Neural progenitor cell (in vitro differentiated cells): ENCODE measurements at regions not wholly inside any gene's neighbourhood (a gene's known extent, or its start where the extent isn't known, plus 50 kb on each side); places are given as distances from the start of the nearest gene placed in this dataset.
A peak's percentile ranks its signal among the peaks of the same experiment; 100 is the strongest.

Source experiments
- DNase-seq: peaks from one replicate; pipeline ENCODE4 v3.0.0-alpha.2; 2016; ENCODE audit warnings: low spot score
- H2AFZ ChIP-seq: fragments of 200-600 bp; sonication (generic); replicated peaks from 2 replicates; pipeline ENCODE4 v1.6.1; 2016; ENCODE audit warnings: antibody characterized with exemption
- H3F3A ChIP-seq: fragments of 200-600 bp; sonication (generic); 2 replicates; pipeline ENCODE4 v1.6.1; 2016; ENCODE audit warnings: antibody characterized with exemption, low read depth
- H3K27ac ChIP-seq: fragments of 200-600 bp; sonication (generic); 2 replicates; pipeline ENCODE4 v1.5.1; 2016; ENCODE audit warnings: mild to moderate bottlenecking
- H3K27me3 ChIP-seq: fragments of 200-600 bp; sonication (generic); 2 replicates; pipeline ENCODE4 v1.6.1; 2016; ENCODE audit warnings: mild to moderate bottlenecking, moderate library complexity
- H3K36me3 ChIP-seq: fragments of 200-600 bp; sonication (generic); 2 replicates; pipeline ENCODE4 v1.5.1; 2016
- H3K4me1 ChIP-seq: fragments of 200-600 bp; sonication (generic); 2 replicates; pipeline ENCODE4 v1.6.1; 2016; ENCODE audit warnings: mixed run types
- H3K4me2 ChIP-seq: fragments of 200-600 bp; sonication (generic); 2 replicates; pipeline ENCODE4 v1.6.1; 2016
- H3K4me3 ChIP-seq: fragments of 200-600 bp; sonication (generic); 2 replicates; pipeline ENCODE4 v1.5.1; 2016
- H3K79me2 ChIP-seq: fragments of 200-600 bp; sonication (generic); 2 replicates; pipeline ENCODE4 v1.6.1; 2016; ENCODE audit warnings: low read depth
- H3K9ac ChIP-seq: fragments of 200-600 bp; sonication (generic); 2 replicates; pipeline ENCODE4 v1.6.1; 2016
- H3K9me3 ChIP-seq: fragments of 200-600 bp; sonication (generic); 2 replicates; pipeline ENCODE4 v1.5.1; 2016; ENCODE audit warnings: low read depth
- H4K20me1 ChIP-seq: fragments of 200-600 bp; sonication (generic); 2 replicates; pipeline ENCODE4 v1.6.1; 2016; ENCODE audit warnings: low read depth
- H3K27ac Mint-ChIP-seq: 3 replicates; pipeline ENCODE4 v1.8.0; 2021; ENCODE audit warnings: mixed read lengths
- H3K27me3 Mint-ChIP-seq: 2 replicates; pipeline ENCODE4 v1.8.0; 2022; ENCODE audit warnings: low read depth, mild to moderate bottlenecking, inconsistent platforms, moderate library complexity, mixed read lengths; ENCODE audit not compliant: insufficient read depth
- H3K36me3 Mint-ChIP-seq: 3 replicates; pipeline ENCODE4 v1.8.0; 2021; ENCODE audit warnings: mixed read lengths
- H3K4me1 Mint-ChIP-seq: 3 replicates; pipeline ENCODE4 v1.8.0; 2021; ENCODE audit warnings: mixed read lengths
- H3K4me3 Mint-ChIP-seq: 3 replicates; pipeline ENCODE4 v1.8.0; 2021; ENCODE audit warnings: mild to moderate bottlenecking, moderate library complexity, mixed read lengths
- H3K9me3 Mint-ChIP-seq: 3 replicates; pipeline ENCODE4 v1.8.0; 2020; ENCODE audit warnings: mixed read lengths
- EZH2 ChIP-seq: fragments of 200-600 bp; sonication (generic); IDR thresholded peaks from 2 replicates; pipeline ENCODE4 v1.6.1; 2017; ENCODE audit warnings: antibody characterized with exemption, mild to moderate bottlenecking, moderate library complexity
- EZH2phosphoT487 ChIP-seq: fragments of 200-600 bp; sonication (generic); IDR thresholded peaks from 2 replicates; pipeline ENCODE4 v1.6.1; 2017; ENCODE audit warnings: antibody characterized with exemption
- TF ChIP-seq, protein P1 (sequence below): fragments of 200-600 bp; sonication (generic); IDR thresholded peaks from 2 replicates; pipeline ENCODE4 v1.5.1; 2017; ENCODE audit warnings: antibody characterized with exemption, mild to moderate bottlenecking

DNA sequence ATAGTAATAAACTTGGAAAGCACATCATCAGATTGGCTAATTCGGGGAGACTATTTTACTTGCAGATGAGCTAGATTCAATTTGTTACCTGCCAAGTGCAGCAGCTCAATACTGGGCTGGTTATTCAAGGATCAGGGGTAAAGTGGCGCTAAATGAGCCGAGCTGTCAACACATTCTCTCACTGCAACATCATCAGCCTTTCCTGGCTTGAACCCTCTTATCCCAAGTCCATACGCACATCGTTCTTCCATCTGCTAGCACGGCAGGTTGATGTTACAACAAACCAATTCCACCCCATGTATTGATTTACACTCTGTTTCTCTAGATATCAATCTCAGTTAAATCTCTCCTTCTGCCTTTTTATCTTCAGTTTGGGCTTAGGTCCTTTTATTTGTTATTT lies 2101.5 kb upstream of the AGA start:
- TF ChIP-seq EZH2phosphoT487, result no peak
- Histone ChIP-seq H3K9me3 (no peaks in the 10 kb centered on the region), H3K4me2 (no peak overlapping the region), H4K20me1 (no peaks in the 10 kb centered on the region), H3K4me3 (no peak overlapping the region), H2AFZ (no peak overlapping the region), H3K79me2 (no peaks in the 10 kb centered on the region), H3K27ac (no peak overlapping the region), H3K4me1 (no peaks in the 10 kb centered on the region), H3K9ac (no peak overlapping the region), H3K36me3 (no peaks in the 10 kb centered on the region), H3K27me3 (no peaks in the 10 kb centered on the region), H3F3A (no peaks in the 10 kb centered on the region)
- H3K36me3 Mint-ChIP-seq, result no peaks in the 10 kb centered on the region
- peaks cover 4% of the 10 kb centered on the region for H3K9me3 Mint-ChIP-seq
- no peak overlapping the region for H3K4me3 Mint-ChIP-seq
- H3K27ac Mint-ChIP-seq, result no peak overlapping the region
- no peak for DNase-seq
- peaks cover 3% of the 10 kb centered on the region for H3K27me3 Mint-ChIP-seq
- H3K4me1 Mint-ChIP-seq, result no peaks in the 10 kb centered on the region

DNA sequence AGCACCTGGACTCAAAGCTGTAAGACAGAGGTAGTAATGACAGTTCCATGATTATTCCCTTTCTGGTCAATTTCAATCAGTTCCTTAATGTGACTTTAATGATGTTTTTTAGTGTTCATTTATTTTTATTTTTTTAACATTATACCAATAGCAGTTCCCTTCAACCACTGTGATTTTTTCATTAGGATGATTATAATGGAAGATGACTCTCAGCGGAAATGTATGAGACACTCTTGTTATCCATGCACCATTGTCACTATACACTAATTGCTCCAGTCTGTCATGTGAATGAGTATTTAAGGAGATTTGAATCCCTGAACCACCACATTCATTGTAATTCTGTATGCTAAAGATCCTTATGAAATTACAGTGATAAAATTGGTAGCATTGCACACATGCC lies 2102.3 kb upstream of the AGA start:
- H3K9me3 ChIP-seq, result no peaks in the 10 kb centered on the region
- H3K27ac ChIP-seq, result no peak overlapping the region
- no peaks in the 10 kb centered on the region for H3K4me1 ChIP-seq
- no peak overlapping the region for H3K9ac ChIP-seq
- H4K20me1 ChIP-seq, result no peaks in the 10 kb centered on the region
- Mint-ChIP-seq H3K4me1 (no peaks in the 10 kb centered on the region), H3K36me3 (no peaks in the 10 kb centered on the region), H3K4me3 (no peak overlapping the region), H3K9me3 (peaks cover 4% of the 10 kb centered on the region), H3K27ac (no peak overlapping the region), H3K27me3 (peaks cover 3% of the 10 kb centered on the region)
- H3K27me3 ChIP-seq, result no peaks in the 10 kb centered on the region
- TF ChIP-seq, protein P1, sequence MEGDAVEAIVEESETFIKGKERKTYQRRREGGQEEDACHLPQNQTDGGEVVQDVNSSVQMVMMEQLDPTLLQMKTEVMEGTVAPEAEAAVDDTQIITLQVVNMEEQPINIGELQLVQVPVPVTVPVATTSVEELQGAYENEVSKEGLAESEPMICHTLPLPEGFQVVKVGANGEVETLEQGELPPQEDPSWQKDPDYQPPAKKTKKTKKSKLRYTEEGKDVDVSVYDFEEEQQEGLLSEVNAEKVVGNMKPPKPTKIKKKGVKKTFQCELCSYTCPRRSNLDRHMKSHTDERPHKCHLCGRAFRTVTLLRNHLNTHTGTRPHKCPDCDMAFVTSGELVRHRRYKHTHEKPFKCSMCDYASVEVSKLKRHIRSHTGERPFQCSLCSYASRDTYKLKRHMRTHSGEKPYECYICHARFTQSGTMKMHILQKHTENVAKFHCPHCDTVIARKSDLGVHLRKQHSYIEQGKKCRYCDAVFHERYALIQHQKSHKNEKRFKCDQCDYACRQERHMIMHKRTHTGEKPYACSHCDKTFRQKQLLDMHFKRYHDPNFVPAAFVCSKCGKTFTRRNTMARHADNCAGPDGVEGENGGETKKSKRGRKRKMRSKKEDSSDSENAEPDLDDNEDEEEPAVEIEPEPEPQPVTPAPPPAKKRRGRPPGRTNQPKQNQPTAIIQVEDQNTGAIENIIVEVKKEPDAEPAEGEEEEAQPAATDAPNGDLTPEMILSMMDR, result no peak
- TF ChIP-seq EZH2 (no peak), EZH2phosphoT487 (no peak)
- no peak overlapping the region for H3K4me3 ChIP-seq
- no peak overlapping the region for H3K4me2 ChIP-seq
- no peaks in the 10 kb centered on the region for H3K79me2 ChIP-seq
- no peak overlapping the region for H2AFZ ChIP-seq
- H3K36me3 ChIP-seq, result no peaks in the 10 kb centered on the region
- DNase-seq, result no peak
- no peaks in the 10 kb centered on the region for H3F3A ChIP-seq

DNA sequence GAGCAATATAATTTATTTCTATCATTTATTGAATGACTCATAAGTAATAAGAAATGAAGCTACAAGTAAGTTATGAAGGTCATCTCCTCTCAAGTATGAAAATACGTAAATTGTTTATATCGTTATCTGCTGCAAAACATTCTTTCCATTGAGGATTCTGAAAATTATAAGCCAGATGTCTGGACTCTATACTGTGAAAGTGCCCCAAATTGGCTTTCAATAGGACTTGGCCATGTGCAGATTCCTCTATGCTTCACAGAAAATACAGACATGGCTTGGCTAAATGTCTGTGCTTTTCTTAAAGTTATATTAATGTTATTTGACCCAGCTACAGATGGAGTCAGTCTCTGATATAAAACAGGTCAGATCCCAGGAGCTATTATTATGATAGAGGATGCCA lies 2109.9 kb upstream of the AGA start:
- no peaks in the 10 kb centered on the region for H3K79me2 ChIP-seq
- H3K27ac ChIP-seq, result no peak overlapping the region
- no peaks in the 10 kb centered on the region for H4K20me1 ChIP-seq
- TF ChIP-seq EZH2 (no peak), EZH2phosphoT487 (no peak)
- TF ChIP-seq, protein P1, result no peak
- peaks cover 4% of the 10 kb centered on the region for H3K9me3 Mint-ChIP-seq
- no peak overlapping the region for H3K4me2 ChIP-seq
- no peaks in the 10 kb centered on the region for H3K36me3 ChIP-seq
- no peaks in the 10 kb centered on the region for H3F3A ChIP-seq
- H3K9ac ChIP-seq, result no peak overlapping the region
- no peaks in the 10 kb centered on the region for H3K27me3 ChIP-seq
- H3K4me1 Mint-ChIP-seq, result no peaks in the 10 kb centered on the region
- H3K4me3 Mint-ChIP-seq, result no peak overlapping the region
- no peak overlapping the region for H2AFZ ChIP-seq
- H3K9me3 ChIP-seq, result no peaks in the 10 kb centered on the region
- H3K4me1 ChIP-seq, result no peaks in the 10 kb centered on the region
- H3K27ac Mint-ChIP-seq, result no peak overlapping the region
- no peaks in the 10 kb centered on the region for H3K36me3 Mint-ChIP-seq
- DNase-seq, result no peak
- H3K27me3 Mint-ChIP-seq, result peaks cover 2% of the 10 kb centered on the region
- H3K4me3 ChIP-seq, result no peak overlapping the region

DNA sequence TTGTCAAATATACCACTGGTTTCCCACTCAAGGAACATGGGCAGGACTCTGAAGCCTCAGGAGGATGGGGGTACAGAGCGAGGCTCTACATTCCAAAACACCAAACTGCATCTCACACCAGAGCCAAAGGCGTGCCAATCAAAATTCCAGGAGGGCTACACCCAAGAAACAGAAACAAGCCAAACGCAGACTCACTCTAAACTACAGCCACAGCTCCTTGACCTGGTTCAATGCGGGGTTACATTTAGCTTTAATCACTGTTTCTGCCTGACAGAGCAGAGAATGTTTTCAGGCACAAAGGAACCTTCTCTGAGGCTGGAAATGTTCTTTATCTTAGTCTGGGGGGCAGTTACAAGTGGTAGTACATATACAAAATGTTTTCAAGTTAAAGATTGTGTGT lies 2121.5 kb upstream of the AGA start:
- H2AFZ ChIP-seq, result no peak overlapping the region
- H3K9me3 ChIP-seq, result peaks cover 11% of the 10 kb centered on the region
- H3K4me2 ChIP-seq, result no peak overlapping the region
- Mint-ChIP-seq H3K9me3 (peaks cover 14% of the 10 kb centered on the region), H3K4me3 (no peak overlapping the region), H3K4me1 (peaks cover 4% of the 10 kb centered on the region), H3K36me3 (peaks cover 2% of the 10 kb centered on the region), H3K27me3 (no peaks in the 10 kb centered on the region), H3K27ac (no peak overlapping the region)
- H3K4me3 ChIP-seq, result no peak overlapping the region
- H3F3A ChIP-seq, result no peaks in the 10 kb centered on the region
- no peak overlapping the region for H3K27ac ChIP-seq
- no peak for TF ChIP-seq EZH2
- no peak for TF ChIP-seq EZH2phosphoT487
- TF ChIP-seq, protein P1, result no peak
- no peaks in the 10 kb centered on the region for H3K79me2 ChIP-seq
- H3K9ac ChIP-seq, result no peak overlapping the region
- no peaks in the 10 kb centered on the region for H4K20me1 ChIP-seq
- peak; percentile 47 for DNase-seq
- peaks cover 9% of the 10 kb centered on the region for H3K4me1 ChIP-seq
- H3K36me3 ChIP-seq, result no peaks in the 10 kb centered on the region
- no peaks in the 10 kb centered on the region for H3K27me3 ChIP-seq
